HG02759 (cell line): ENCODE measurements at regions not wholly inside any gene's neighbourhood (a gene's known extent, or its start where the extent isn't known, plus 50 kb on each side); places are given as distances from the start of the nearest gene placed in this dataset.

ENCODE experiments used
- ATAC-seq: cut with Tn5 transposase; IDR thresholded peaks from one replicate; pipeline ENCODE4 v1.9.1; 2021; ENCODE audit warnings: mild to moderate bottlenecking, moderate library complexity; ENCODE audit not compliant: unreplicated experiment

DNA sequence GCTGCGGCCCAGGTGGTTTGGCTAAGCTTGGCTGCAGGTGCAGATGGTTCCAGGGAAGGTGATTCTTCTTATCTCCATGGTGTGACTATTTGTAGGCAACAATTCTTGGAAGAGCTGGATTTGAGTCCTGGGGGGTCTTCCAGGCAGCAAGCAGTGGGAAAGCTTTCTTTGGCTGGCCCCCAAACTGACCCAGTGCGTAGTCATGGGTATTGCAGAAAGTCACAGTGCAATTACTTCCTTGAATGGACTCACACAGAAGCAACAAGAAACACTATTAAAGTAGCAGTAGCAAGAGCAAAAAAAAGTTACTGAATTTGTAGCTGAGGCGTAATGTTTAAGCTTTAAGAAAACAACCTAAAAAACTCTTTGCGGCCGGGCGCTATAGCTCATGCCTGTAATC, 293.6 kb upstream of the ATP5MC3 start:
- no peak for ATAC-seq

DNA sequence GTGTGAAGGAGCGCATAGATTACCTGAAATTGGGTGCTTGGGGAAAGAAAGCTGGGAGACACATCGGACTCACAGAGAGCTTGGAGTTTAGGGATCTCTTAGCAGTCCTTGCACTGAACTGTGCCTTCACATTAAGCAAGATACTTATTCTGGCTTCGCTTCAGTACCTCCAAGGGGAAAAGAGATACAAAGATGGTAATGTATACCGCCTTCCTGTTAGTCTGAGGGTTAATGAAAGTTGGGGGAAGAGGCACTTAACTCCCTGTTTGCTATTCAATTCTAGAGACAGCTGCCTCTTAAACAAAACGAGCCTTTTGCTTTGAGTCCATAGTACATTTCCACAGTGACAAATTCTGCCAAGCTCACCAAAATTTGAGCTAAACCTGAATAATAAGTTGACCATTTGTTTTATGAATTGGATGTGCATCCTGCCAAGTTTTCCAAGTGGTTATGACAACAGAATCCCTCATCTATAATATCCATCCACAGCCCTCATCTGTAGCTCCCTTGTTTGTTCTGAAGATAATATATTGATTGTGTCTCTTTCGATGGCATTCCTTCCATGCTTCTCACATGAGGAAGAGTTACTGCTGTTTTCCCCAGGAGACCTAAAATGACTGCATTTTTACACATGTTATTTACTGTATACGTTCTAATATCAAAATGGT, 287.1 kb upstream of the ATP5MC3 start:
- no peak for ATAC-seq

DNA sequence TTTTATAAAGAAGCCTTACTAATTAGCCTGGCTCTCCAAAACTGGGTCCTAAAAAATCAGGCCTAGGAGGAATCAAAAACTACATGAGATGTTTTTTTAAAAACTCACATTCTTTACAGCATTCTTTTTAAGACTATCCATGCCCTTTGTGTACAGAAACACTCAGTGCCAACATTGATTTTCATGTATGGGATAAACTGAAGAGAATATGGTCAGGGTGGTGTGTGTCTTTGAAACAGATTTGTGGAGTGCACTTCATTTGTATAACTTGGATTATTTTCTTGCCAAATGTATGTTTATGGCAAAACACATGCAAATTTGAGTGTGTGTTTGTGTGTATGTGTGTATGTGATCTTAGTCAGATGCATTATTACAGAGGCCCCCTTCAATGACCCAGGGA, 283.6 kb upstream of the ATP5MC3 start:
- no peak for ATAC-seq

GRCh38 chr2:175464311-175464670, 282.8 kb upstream of the ATP5MC3 start:
- no peak for ATAC-seq

DNA sequence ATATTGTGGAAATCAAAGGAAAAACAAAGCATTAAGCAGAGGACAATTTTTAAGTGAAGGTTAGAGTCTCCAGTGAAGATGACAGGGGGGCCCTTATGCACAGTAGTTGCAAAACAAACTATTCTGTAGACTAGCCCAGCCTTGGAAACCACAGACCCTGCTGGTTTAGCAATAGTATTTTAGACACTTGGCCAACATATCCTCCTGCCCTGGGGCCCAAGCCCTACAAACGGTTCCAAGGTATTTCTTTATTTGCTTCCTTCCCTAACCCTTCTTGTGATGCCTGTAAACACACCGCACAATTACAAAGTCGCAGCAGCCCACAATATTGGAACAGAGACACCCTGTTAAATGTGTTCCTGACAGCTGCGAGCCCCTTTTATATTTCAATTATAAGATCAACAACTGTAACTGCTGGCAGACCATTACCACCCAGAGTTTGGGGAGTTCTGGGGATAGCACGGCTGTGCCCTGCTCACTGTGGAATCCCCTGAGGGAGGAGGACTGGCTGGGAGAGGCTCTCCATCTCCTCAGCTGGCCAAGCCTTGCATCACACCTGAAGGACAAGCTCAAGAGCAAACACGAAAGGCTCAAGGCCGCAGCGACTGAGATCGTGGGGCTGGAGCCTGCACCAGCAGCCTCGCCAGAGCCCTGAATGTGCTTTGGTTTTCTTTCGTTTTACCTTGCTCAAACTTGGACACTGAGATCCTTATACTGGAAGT, 282.2 kb upstream of the ATP5MC3 start:
- no peak for ATAC-seq

- ATAC-seq, result no peak
Measured at GRCh38 chr2:175463169-175463568, 281.7 kb upstream of the ATP5MC3 start.

DNA sequence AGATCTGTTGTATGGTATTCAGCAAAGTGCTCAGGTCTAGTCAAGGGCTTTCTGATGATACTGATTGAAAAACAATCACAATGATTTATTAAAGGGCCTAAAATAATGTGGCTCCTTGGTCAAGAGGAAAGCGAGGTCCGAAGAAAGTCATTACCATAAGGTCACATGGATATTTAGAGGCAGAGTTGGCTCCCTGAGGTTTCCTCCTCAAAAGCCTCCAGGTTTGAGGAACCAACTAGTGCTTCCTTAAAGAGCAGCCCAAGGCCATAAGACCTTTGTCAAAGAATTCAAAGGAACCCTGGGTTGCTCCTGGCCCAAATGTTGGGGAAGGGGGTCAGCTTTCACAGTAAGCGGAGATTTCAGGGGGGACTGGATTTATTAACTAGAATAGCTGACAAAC, 280.7 kb upstream of the ATP5MC3 start:
- ATAC-seq, result no peak

DNA sequence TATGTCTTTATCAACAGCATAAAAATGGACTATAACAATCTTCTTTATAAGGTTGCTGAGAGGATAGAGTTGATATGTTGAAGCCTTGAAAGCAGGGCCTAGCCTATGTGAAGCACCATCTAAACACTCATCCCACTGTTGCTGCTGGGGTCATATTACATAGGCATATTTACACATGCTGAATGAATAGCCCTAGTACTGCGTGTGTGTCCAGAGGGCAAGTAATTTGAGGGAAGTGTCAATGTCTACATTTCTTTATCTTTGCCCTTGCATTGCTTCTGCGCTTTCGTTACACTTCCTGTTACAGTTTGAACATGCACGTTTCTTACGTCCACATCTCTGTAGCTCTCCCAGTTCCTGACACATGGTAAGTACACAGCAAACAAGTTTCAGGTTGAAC, 280.3 kb upstream of the ATP5MC3 start:
- ATAC-seq, result no peak

GRCh38 chr2:175457895-175458448, 276.5 kb upstream of the ATP5MC3 start:
- ATAC-seq, result no peak

DNA sequence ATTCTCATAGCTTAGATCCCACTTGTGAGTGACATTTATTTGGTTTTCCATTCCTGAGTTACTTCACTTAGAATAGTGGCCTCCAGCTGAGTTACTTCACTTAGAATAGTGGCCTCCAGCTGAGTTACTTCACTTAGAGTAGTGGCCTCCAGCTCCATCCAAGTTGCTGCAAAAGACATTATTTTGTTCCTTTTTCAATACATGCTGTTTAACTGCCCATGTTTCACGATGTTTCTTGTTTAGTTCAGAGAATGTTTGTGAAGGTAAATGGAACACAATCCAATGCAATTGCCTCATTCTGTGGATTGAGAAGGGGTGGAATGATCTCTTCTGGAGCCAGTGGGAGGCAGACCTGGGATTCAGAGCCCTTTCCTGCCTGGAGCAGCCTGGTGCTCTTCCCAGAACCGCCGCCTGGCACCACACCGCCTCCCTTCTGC, 273.5 kb upstream of the ATP5MC3 start:
- ATAC-seq, result no peak

DNA sequence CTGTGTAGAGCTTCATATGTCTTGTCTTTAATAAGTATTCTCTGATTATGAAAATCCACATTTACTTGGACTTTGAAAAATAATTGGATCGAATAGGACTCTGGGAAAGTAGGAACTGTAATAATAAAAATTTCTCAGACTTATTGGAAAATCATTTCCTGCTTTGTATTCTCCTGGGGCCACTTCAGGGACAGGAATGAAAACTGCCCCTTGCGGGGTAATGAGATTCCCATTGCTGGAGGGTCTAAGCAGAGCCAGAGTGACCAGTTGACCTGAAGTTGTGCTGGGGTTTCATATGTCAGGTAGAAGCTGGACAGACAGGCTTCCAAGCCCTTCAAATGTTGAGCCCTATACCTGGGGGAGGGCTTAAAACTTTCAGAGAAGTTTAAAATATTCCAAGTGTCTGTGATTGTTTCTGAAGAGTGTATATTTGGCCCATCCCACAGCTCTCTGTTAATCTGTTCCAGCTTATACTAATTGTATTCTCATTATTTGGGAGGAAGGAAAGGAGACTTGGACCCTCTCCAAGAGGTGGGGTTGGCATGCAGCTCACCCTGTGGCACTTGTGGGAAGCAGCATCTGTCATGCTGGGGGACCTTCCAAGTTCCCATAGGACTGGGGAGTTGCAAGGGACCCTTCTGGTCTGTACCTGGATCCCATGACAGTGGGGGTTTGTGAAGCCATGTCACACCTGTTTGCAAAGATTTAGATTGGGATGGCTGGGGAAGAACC, 268.7 kb upstream of the ATP5MC3 start:
- ATAC-seq, result no peak

- no peak for ATAC-seq
Measured at GRCh38 chr2:175449616-175450015, 268.1 kb upstream of the ATP5MC3 start.

DNA sequence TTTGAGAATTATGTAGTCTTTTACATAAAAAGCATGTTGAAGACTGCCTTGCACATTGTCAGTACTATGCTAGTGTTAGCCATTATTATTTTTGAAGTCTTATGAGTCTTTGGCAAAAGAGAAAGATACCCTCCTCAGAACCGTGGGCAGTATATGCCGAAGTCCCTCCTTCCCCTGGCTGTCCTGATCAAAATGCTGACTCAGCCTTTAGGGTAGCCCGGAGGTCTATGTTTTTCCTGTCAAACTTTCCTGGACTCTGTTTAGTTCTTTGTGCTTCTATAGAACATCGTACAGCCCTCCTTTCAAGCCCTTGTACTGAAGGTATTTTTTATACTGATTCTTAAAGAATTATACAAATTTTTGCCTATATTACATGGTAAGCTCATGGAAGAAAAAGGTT, 264.7 kb upstream of the ATP5MC3 start:
- no peak for ATAC-seq

- no peak for ATAC-seq
Measured at GRCh38 chr2:175445281-175445680, 263.8 kb upstream of the ATP5MC3 start.

DNA sequence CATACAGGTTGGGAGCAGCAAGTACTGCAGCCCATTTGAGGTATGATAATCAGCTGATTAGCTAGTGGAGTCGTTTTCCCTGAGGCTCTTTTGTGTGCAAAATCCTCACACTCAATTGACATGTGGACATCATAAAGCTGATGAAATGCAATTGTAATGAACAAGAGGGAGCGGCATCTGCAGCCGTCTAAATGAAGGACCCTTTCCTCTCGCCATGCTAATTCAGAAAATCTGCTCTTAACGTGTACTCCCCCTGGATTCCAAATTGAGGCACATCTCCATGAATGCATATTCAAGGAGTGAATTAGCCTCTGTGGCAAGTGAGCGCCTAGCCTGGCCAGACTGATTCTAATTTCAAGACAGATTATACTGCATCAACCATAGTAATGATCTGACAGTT, 260.9 kb upstream of the ATP5MC3 start:
- no peak for ATAC-seq

GRCh38 chr2:175441181-175441761, 259.8 kb upstream of the ATP5MC3 start:
- ATAC-seq, result no peak

GRCh38 chr2:175439416-175439815, 257.9 kb upstream of the ATP5MC3 start:
- ATAC-seq, result no peak

DNA sequence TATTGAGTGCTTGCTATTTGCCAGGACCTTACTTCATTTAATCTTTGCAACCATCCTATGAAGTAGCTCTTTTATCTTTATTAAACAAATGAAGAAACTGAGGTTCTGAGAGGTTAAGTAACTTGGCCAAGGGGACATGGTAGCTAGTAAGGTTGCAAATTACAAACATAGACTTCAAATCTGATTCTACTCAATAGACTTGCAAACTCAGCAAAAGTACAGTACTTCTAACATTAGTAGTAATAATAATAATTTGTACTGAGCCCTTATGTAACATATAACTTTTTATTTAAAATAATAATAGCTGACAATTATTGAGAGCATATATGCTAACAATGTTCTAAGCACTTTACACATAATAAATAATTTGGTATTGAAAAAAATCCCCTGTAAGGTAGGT, 255.7 kb upstream of the ATP5MC3 start:
- ATAC-seq, result no peak

DNA sequence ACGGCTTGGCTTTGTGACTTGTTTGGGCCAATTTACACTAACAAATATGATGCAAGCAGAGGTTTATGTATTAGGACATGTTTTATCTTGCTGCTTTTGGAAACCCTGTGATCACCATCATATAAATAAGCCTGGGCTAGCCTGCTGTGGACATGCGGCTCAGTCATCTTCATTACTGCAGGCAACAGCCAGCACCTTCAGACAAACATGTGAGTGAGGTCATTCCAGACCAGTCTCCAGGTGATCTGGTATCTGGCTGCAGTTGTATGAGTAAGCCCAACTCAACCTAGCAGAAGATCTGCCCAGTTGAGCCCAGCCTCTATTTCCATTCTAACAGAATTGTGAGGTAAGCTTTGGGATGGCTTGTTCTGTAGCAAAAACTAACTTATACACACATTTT, 254.6 kb upstream of the ATP5MC3 start:
- ATAC-seq, result no peak

DNA sequence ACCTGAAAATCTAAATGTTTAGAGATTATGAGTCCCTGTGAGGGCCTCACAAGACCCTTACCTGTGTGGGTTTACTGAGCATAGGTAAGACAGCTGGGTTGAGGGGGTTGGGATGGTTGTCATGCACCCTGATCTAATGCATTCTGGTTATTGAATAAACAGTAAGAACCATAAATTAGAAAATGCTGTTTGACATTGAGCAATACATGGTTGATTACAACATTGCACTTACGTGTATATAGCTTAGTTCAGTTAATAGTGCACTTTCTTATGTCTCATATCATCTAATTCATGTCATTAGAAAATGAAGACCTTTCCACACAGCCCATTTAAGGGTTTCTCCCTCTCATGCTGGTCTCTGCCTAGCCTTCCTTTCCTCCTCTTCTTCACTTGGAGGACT, 253.5 kb upstream of the ATP5MC3 start:
- ATAC-seq, result no peak

DNA sequence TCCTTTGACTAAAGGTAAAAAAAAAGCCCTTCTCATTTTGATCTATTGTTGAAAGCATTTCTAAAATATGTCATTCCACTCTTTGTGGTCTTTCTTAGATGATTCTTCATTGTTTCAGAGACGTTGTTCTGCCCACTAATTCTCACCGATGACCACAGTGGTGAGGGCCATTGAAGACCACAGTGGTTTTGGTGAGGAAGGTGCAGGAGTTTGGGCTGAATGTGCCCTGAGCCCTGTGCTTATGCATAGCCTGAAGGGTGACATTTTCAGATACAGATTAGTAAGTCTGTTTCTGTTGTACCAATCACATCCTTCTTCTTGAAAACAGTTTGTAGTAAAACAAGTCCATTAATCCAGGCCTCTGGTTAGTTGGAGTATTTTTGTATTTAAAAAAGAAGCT, 251.3 kb upstream of the ATP5MC3 start:
- ATAC-seq, result no peak
